ENCODE measurements at regions not wholly inside any gene's neighbourhood (a gene's known extent, or its start where the extent isn't known, plus 50 kb on each side); places are given as distances from the start of the nearest gene placed in this dataset.

DNA sequence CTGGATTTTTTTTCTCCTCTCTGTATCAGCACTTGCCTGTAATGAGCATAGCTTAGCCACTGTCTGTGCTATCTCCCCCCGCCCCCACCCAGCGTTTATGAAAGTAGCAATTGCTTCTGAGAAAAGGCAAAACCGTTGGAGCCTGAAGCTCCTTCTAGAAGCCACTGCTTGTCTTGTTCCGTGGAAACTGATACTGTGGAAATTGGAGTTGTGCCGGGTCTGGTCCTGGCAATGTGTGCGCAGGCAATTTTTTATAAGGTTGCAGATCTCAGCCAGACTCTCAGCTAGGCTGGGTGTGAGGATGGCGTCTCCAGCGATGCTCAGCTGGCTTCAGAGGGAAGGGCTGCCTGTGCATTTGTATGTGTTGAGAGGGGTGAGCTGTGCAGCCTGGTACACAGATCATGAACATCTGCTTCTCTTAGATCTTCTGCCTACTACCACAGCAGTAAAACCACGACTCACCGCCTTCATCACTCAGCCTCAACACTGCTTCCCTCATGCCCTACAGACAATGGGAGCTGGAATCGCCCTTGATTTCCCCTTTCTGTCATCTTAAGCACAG is 72.4 kb upstream of the GTSF1L start:
- TF ChIP-seq, protein P1, sequence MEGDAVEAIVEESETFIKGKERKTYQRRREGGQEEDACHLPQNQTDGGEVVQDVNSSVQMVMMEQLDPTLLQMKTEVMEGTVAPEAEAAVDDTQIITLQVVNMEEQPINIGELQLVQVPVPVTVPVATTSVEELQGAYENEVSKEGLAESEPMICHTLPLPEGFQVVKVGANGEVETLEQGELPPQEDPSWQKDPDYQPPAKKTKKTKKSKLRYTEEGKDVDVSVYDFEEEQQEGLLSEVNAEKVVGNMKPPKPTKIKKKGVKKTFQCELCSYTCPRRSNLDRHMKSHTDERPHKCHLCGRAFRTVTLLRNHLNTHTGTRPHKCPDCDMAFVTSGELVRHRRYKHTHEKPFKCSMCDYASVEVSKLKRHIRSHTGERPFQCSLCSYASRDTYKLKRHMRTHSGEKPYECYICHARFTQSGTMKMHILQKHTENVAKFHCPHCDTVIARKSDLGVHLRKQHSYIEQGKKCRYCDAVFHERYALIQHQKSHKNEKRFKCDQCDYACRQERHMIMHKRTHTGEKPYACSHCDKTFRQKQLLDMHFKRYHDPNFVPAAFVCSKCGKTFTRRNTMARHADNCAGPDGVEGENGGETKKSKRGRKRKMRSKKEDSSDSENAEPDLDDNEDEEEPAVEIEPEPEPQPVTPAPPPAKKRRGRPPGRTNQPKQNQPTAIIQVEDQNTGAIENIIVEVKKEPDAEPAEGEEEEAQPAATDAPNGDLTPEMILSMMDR (IDR thresholded peaks at IDR 0.05), result no peak
- no peak for TF ChIP-seq EP300 (IDR thresholded peaks at IDR 0.05)
